Stimulated activated CD8-positive, alpha-beta memory T cell treated with anti-CD3 and anti-CD28 coated beads, Interleukin-2, amount 100 ng/mL, for 48 hours (primary cell): ENCODE measurements at regions not wholly inside any gene's neighbourhood (a gene's known extent, or its start where the extent isn't known, plus 50 kb on each side); places are given as distances from the start of the nearest gene placed in this dataset.
"Not testable (repeated sequence)": the region's sequence is repeated elsewhere in the genome, so short reads cannot be mapped to it uniquely, and the experiment has no call there.

Source experiments
- DNase-seq, 2 donors: peaks; one replicate each; pipeline ENCODE4 v3.0.0-alpha.2; 2020; ENCODE audit warnings: low read depth in 2 of 2

- DNase-seq, result not testable (repeated sequence)
Observed at GRCh38 chr2:111471791-111472530, 351.2 kb downstream of the BCL2L11 start.

GRCh38 chr2:111472844-111473403 is 352.2 kb downstream of the BCL2L11 start:
- DNase-seq, result not testable (repeated sequence)

- not testable (repeated sequence) for DNase-seq
Observed at GRCh38 chr2:111473522-111473921, 352.8 kb downstream of the BCL2L11 start.

GRCh38 chr2:111474198-111474705 is 353.5 kb downstream of the BCL2L11 start:
- not testable (repeated sequence) for DNase-seq

GRCh38 chr2:111478335-111478734 is 357.6 kb downstream of the BCL2L11 start:
- DNase-seq, result not testable (repeated sequence)

GRCh38 chr2:111478871-111479318 is 358.2 kb downstream of the BCL2L11 start:
- DNase-seq, result not testable (repeated sequence)

GRCh38 chr2:111480016-111480625 is 359.4 kb downstream of the BCL2L11 start:
- DNase-seq, result not testable (repeated sequence)

GRCh38 chr2:111480633-111481032 is 359.9 kb downstream of the BCL2L11 start:
- not testable (repeated sequence) for DNase-seq

GRCh38 chr2:111481219-111481618 is 360.5 kb downstream of the BCL2L11 start:
- not testable (repeated sequence) for DNase-seq

GRCh38 chr2:111482987-111483679 is 362.4 kb downstream of the BCL2L11 start:
- not testable (repeated sequence) for DNase-seq

GRCh38 chr2:111484097-111484496 is 363.4 kb downstream of the BCL2L11 start:
- not testable (repeated sequence) for DNase-seq

GRCh38 chr2:111485895-111486294 is 365.2 kb downstream of the BCL2L11 start:
- DNase-seq, result not testable (repeated sequence)

GRCh38 chr2:111488451-111488850 is 367.7 kb downstream of the BCL2L11 start:
- not testable (repeated sequence) for DNase-seq

GRCh38 chr2:111489460-111489859 is 368.7 kb downstream of the BCL2L11 start:
- not testable (repeated sequence) for DNase-seq

GRCh38 chr2:111491181-111491580 is 370.5 kb downstream of the BCL2L11 start:
- DNase-seq, result not testable (repeated sequence)

- DNase-seq, result not testable (repeated sequence)
Observed at GRCh38 chr2:111491614-111492013, 370.9 kb downstream of the BCL2L11 start.

GRCh38 chr2:111492995-111493719 is 372.4 kb downstream of the BCL2L11 start:
- DNase-seq, result not testable (repeated sequence)

- not testable (repeated sequence) for DNase-seq
Observed at GRCh38 chr2:111493720-111494078, 373.0 kb downstream of the BCL2L11 start.

GRCh38 chr2:111494288-111494980 is 373.7 kb downstream of the BCL2L11 start:
- not testable (repeated sequence) for DNase-seq

- DNase-seq, result not testable (repeated sequence)
Observed at GRCh38 chr2:111494981-111495315, 374.2 kb downstream of the BCL2L11 start.

GRCh38 chr2:111495636-111496035 is 374.9 kb downstream of the BCL2L11 start:
- not testable (repeated sequence) for DNase-seq
